HepG2 (cell line): ENCODE measurements at regions not wholly inside any gene's neighbourhood (a gene's known extent, or its start where the extent isn't known, plus 50 kb on each side); places are given as distances from the start of the nearest gene placed in this dataset.
A peak's percentile ranks its signal among the peaks of the same experiment; 100 is the strongest.

ENCODE experiments used
- ATAC-seq: fragments of 200-7000 bp; cut with Tn5 transposase; 3 replicates; pipeline ENCODE4 v1.9.1; 2020; ENCODE audit warnings: mild to moderate bottlenecking, moderate library complexity
- BruUV-seq: library from RNA; stranded (reverse); fragments of 400-500 nt; replicated peaks from 2 replicates; lab custom pipeline; 2021; lab: Mats Ljungman, UMichigan
- CTCF ChIA-PET: fragments of 300-600 bp; formaldehyde crosslinking; extraction: SDS; loops from one replicate; lab custom pipeline; 2021; ENCODE audit warnings: low total read pairs, inconsistent platforms, low intra/inter-chr PET ratio; lab: Yijun Ruan, JAX
- POLR2A ChIA-PET: fragments of 350-600 bp; sonication (Branson Sonifier 250); formaldehyde crosslinking; loops from one replicate; lab custom pipeline; 2020; ENCODE audit warnings: antibody characterized with exemption, inconsistent platforms; lab: Yijun Ruan, JAX
- DNase-seq: peaks from one replicate; pipeline ENCODE4 v3.0.0-alpha.2; 2015; ENCODE audit warnings: low spot score
- FAIRE-seq: peaks from 3 replicates; lab custom pipeline; 2011; peaks lifted over from hg19 to GRCh38; lab: Jason Lieb, UNC
- H2AFZ ChIP-seq: one replicate; pipeline ENCODE4 v1.6.1; 2011; ENCODE audit warnings: low read length, inconsistent platforms
- H3K27ac ChIP-seq: fragments of 300-600 bp; 3 replicates; pipeline ENCODE4 v1.8.0; 2011; ENCODE audit warnings: mixed run types, mild to moderate bottlenecking, mixed read lengths, low read length, inconsistent platforms; ENCODE audit not compliant: insufficient read depth; ENCODE audit errors: extremely low read length
- H3K27me3 ChIP-seq, 2 experiments: fragments of 200-600 bp in 1 of 2; 2 replicates in 1 of 2; 3 replicates in 1 of 2; pipeline versions ENCODE4 v1.6.0 to v1.8.0; 2011; ENCODE audit warnings: low read length in 2 of 2, mild to moderate bottlenecking in 2 of 2, moderate library complexity in 2 of 2, inconsistent platforms in 1 of 2; ENCODE audit not compliant: insufficient read depth in 2 of 2, control insufficient read depth in 1 of 2
- H3K36me3 ChIP-seq, 2 experiments: fragments of 200-600 bp in 1 of 2; replicated peaks in 1 of 2; 2 replicates in 1 of 2; 3 replicates in 1 of 2; pipeline versions ENCODE4 v1.5.1 to v1.8.0; 2011; ENCODE audit warnings: low read length in 2 of 2, inconsistent platforms in 1 of 2; ENCODE audit not compliant: insufficient read depth in 2 of 2, control insufficient read depth in 1 of 2
- H3K4me1 ChIP-seq: 2 replicates; pipeline ENCODE4 v1.5.1; 2012; ENCODE audit warnings: low read length, inconsistent platforms; ENCODE audit not compliant: insufficient read depth
- H3K4me2 ChIP-seq: 2 replicates; pipeline ENCODE4 v1.6.0; 2011; ENCODE audit warnings: low read depth, low read length, inconsistent platforms
- H3K4me3 ChIP-seq, 3 experiments: fragments of 200-600 bp in 1 of 3; sonication (generic), shearing (Covaris generic) in 1 of 3; replicated peaks in 1 of 3; 2 replicates each; pipeline ENCODE4 v1.5.1; 2011 to 2016; ENCODE audit warnings: low read length in 3 of 3, inconsistent platforms in 2 of 3, low read depth in 2 of 3, mild to moderate bottlenecking in 2 of 3, control low read depth in 1 of 3, mixed read lengths in 1 of 3; ENCODE audit not compliant: insufficient read depth in 1 of 3
- H3K79me2 ChIP-seq: one replicate; pipeline ENCODE4 v1.6.1; 2011; ENCODE audit warnings: low read length, inconsistent platforms; ENCODE audit not compliant: insufficient read depth
- H3K9ac ChIP-seq: 2 replicates; pipeline ENCODE4 v1.6.0; 2011; ENCODE audit warnings: mild to moderate bottlenecking, low read depth, low read length, inconsistent platforms; ENCODE audit not compliant: insufficient read depth
- H3K9me3 ChIP-seq: 2 replicates; pipeline ENCODE4 v1.5.1; 2012; ENCODE audit warnings: mild to moderate bottlenecking, low read length
- H4K20me1 ChIP-seq: 2 replicates; pipeline ENCODE4 v1.6.0; 2011; ENCODE audit warnings: inconsistent platforms, mild to moderate bottlenecking, low read length, moderate library complexity; ENCODE audit not compliant: insufficient read depth
- ATF7 ChIP-seq, 2 experiments: fragments of 450-650 bp in 1 of 2; sonication (generic) in 1 of 2; formaldehyde crosslinking in 1 of 2; IDR thresholded peaks; 2 replicates each; pipeline versions ENCODE4 v1.4.0 to v1.6.1; 2016 to 2020; ENCODE audit warnings: antibody characterized with exemption in 1 of 2, mild to moderate bottlenecking in 1 of 2, missing genetic modification reagents in 1 of 2
- FOXA1 ChIP-seq, 2 experiments: fragments of 450-650 bp in 1 of 2; sonication (generic) in 1 of 2; formaldehyde crosslinking in 1 of 2; IDR thresholded peaks; 2 replicates each; pipeline versions ENCODE4 v1.4.0 to v1.6.1; 2016 to 2020; ENCODE audit warnings: missing genetic modification reagents in 1 of 2
- HDAC2 ChIP-seq: sonication (generic); formaldehyde crosslinking; IDR thresholded peaks from 2 replicates; pipeline ENCODE4 v1.4.0; 2020; ENCODE audit warnings: missing genetic modification reagents
- MAZ ChIP-seq, 2 experiments: sonication (generic) in 1 of 2; formaldehyde crosslinking in 1 of 2; IDR thresholded peaks; 2 replicates each; pipeline versions ENCODE4 v1.5.0 to v1.6.1; 2012 to 2020; ENCODE audit warnings: low read depth in 2 of 2, mild to moderate bottlenecking in 2 of 2, borderline replicate concordance in 1 of 2, improper control_type of control experiment in 1 of 2, low read length in 1 of 2, missing genetic modification reagents in 1 of 2, moderate library complexity in 1 of 2
- MXI1 ChIP-seq: IDR thresholded peaks from 3 replicates; pipeline ENCODE4 v1.6.1; 2012; ENCODE audit warnings: low read depth, low read length, inconsistent platforms, borderline replicate concordance
- ZSCAN30 ChIP-seq: sonication (generic); formaldehyde crosslinking; IDR thresholded peaks from 2 replicates; pipeline ENCODE4 v1.5.0; 2020; ENCODE audit warnings: mild to moderate bottlenecking, missing genetic modification reagents
- WGBS: methylation state at CpG from one replicate; pipeline ENCODE4 v1.1.6; 2017; ENCODE audit warnings: low lambda C conversion rate; 5-methylcytosine and 5-hydroxymethylcytosine counted together
- in situ Hi-C: cut with HindIII; loops from 2 replicates; pipeline ENCODE4 v1.10.0; 2017; ENCODE audit warnings: low pct_unique_long_range_greater_than_20kb; ENCODE audit not compliant: extremely low pct_ligation_motif_present
- intact Hi-C: fragments of 100-400 bp; cut with micrococcal nuclease; formaldehyde crosslinking; loops from one replicate; pipeline ENCODE4 v1.10.0; 2022; ENCODE audit not compliant: unreplicated experiment

GRCh38 chr4:14742054-14742453 lies 260.2 kb upstream of the CPEB2 start:
- no peak overlapping the region for H3K9ac ChIP-seq
- POLR2A ChIA-PET = no interaction called here
- BruUV-seq = no TSS peak
- ATAC-seq (no peak), DNase-seq (no peak)
- no peaks in the 10 kb centered on the region for H3K36me3 ChIP-seq
- H3K4me1 ChIP-seq = no peaks in the 10 kb centered on the region
- H3K4me3 ChIP-seq = no peak overlapping the region
- 0% methylated on average over 1 of the region's 1 CpG for WGBS
- no peaks in the 10 kb centered on the region for H4K20me1 ChIP-seq
- H3K27me3 ChIP-seq = no peaks in the 10 kb centered on the region; a peak in 1 of 5 replicates
- no peak for TF ChIP-seq ZSCAN30
- TF ChIP-seq FOXA1 (IDR thresholded peaks at IDR 0.05) = no peak
- no peak for TF ChIP-seq FOXA1 (CRISPR knock-in tag; IDR thresholded peaks at IDR 0.05)
- no peak for TF ChIP-seq MXI1
- TF ChIP-seq, all 625 proteins: peak for 0
- intact Hi-C loops (no loop called here), in situ Hi-C loops (no loop called here)
- Histone ChIP-seq H3K9me3 (peaks cover 33% of the 10 kb centered on the region), H3K4me2 (no peak overlapping the region), H3K79me2 (no peaks in the 10 kb centered on the region), H3K27ac (no peak overlapping the region), H2AFZ (no peak overlapping the region)
- CTCF ChIA-PET = no interaction called here
- FAIRE-seq = no peak

- ChIA-PET POLR2A (no interaction called here), CTCF (no interaction called here)
- Histone ChIP-seq H3K9me3 (peaks cover 37% of the 10 kb centered on the region), H3K4me1 (no peaks in the 10 kb centered on the region), H2AFZ (no peak overlapping the region), H3K27me3 (no peaks in the 10 kb centered on the region), H3K79me2 (no peaks in the 10 kb centered on the region), H3K36me3 (no peaks in the 10 kb centered on the region), H4K20me1 (no peaks in the 10 kb centered on the region), H3K4me3 (no peak overlapping the region), H3K4me2 (no peak overlapping the region), H3K9ac (no peak overlapping the region), H3K27ac (no peak overlapping the region)
- WGBS = 4% methylated on average over 5 of the region's 5 CpGs
- intact Hi-C loops (no loop called here), in situ Hi-C loops (no loop called here)
- no peak for DNase-seq
- BruUV-seq = no TSS peak
- no peak for ATAC-seq
- TF ChIP-seq HDAC2 (CRISPR knock-in tag) (no peak), MAZ (IDR thresholded peaks at IDR 0.05; ENCODE audit: borderline replicate concordance, low read depth, low read length) (no peak), MAZ (CRISPR knock-in tag; IDR thresholded peaks at IDR 0.05; ENCODE audit: low read depth) (no peak), ATF7 (IDR thresholded peaks at IDR 0.05) (peak; percentile 62; the same call in 1 of the 2 replicates), ATF7 (CRISPR knock-in tag; IDR thresholded peaks at IDR 0.05) (no peak)
- no peak for FAIRE-seq
These were observed 259.1 kb upstream of the CPEB2 start for GRCh38 chr4:14743172-14743571.
